Activated T-helper 17 cell treated with anti-CD3 and anti-CD28 coated beads, Interleukin-2, amount 50 U/mL, for 72 hours (primary cell): ENCODE measurements at regions not wholly inside any gene's neighbourhood (a gene's known extent, or its start where the extent isn't known, plus 50 kb on each side); places are given as distances from the start of the nearest gene placed in this dataset.

Source experiments
- ATAC-seq: fragments of 150-1000 bp; cut with Tn5 transposase; replicated peaks from 2 replicates; pipeline ENCODE4 v1.10.0; 2021; ENCODE audit warnings: mild to moderate bottlenecking, moderate library complexity
- H3K27ac Mint-ChIP-seq: one replicate; pipeline ENCODE4 v1.8.0; 2022; ENCODE audit warnings: mixed read lengths
- H3K27me3 Mint-ChIP-seq: one replicate; pipeline ENCODE4 v1.8.0; 2022; ENCODE audit warnings: mixed read lengths
- H3K36me3 Mint-ChIP-seq: one replicate; pipeline ENCODE4 v1.8.0; 2022; ENCODE audit warnings: low read depth, mild to moderate bottlenecking, mixed read lengths
- H3K4me1 Mint-ChIP-seq: one replicate; pipeline ENCODE4 v1.8.0; 2022; ENCODE audit warnings: mixed read lengths
- H3K4me3 Mint-ChIP-seq: one replicate; pipeline ENCODE4 v1.8.0; 2022; ENCODE audit warnings: mild to moderate bottlenecking, mixed read lengths
- H3K9me3 Mint-ChIP-seq: one replicate; pipeline ENCODE4 v1.8.0; 2022; ENCODE audit warnings: mixed read lengths

DNA sequence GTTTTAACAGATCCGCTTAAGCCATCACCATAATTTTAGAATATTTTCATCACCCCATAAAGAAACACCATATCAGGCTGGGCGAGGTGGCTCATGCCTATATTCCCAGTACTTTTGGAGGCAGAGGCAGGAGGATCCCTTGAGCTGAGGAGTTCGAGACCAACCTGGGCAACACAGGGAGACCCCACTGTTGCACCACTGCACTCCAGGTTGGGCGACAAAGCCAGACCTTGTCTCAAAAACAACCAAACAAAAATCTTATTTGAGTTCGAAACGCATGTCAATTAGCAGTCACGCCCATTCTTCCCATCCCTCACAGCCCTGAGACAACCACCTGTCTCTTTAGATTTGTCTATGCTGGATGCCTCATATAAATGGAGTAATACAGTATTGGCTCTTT lies 119.9 kb downstream of the KLF13 start:
- Mint-ChIP-seq H3K27ac (no peak overlapping the region), H3K36me3 (no peaks in the 10 kb centered on the region), H3K9me3 (no peaks in the 10 kb centered on the region), H3K27me3 (no peaks in the 10 kb centered on the region), H3K4me1 (peaks cover 16% of the 10 kb centered on the region), H3K4me3 (no peak overlapping the region)
- ATAC-seq, result no peak

DNA sequence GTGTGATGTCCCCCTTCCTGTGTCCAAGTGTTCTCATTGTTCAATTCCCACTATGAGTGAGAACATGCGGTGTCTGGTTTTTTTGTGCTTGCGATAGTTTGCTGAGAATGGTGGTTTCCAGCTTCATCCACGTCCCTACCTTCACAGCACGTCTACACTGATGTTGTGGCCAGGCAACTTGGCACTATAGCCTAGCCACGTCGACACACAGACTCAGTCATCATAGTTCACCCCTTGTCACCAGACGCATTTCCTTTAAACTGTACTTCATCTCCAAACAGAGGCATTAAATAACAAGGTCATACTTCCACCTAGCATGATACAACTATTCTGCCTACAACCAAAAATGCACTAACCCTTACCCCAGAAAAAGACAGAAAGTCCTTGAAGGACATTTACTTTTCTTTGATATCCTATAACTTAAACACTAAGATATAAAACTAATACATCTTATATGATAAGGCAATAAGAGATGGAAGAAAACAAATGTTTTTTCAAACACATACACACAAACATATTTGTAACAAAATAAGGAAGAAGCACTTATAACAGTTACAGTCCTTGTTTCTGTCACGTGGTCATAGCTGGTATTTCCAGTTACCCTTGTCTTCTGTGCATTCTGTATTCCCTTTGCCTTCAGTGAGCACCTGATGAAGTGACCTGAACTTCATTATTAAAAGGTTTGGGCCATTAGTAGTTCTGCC lies 121.4 kb downstream of the KLF13 start:
- H3K4me1 Mint-ChIP-seq, result peaks cover 12% of the 10 kb centered on the region
- no peaks in the 10 kb centered on the region for H3K27me3 Mint-ChIP-seq
- peak overlapping the region; percentile 49 for H3K27ac Mint-ChIP-seq
- no peaks in the 10 kb centered on the region for H3K9me3 Mint-ChIP-seq
- H3K4me3 Mint-ChIP-seq, result peak overlapping the region; percentile 28
- ATAC-seq, result no peak
- H3K36me3 Mint-ChIP-seq, result no peaks in the 10 kb centered on the region

DNA sequence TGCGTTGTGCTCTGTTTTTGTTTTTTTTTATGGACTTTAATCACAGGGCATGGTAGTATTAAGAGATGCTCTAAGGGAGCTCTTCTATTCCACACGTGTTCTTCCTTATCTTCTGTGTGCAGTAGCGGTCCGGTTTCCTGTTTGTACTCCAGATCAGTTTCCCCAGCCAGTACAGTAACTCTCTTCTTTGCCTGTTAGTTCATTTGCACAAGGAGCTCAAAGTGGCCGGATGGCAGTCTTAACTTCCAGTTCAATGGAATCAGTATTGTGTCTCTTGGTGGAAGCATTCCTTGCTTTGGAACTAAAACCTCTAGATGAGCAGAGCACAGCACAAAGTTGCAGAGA lies 122.0 kb downstream of the KLF13 start:
- no peaks in the 10 kb centered on the region for H3K27me3 Mint-ChIP-seq
- no peaks in the 10 kb centered on the region for H3K9me3 Mint-ChIP-seq
- H3K4me1 Mint-ChIP-seq, result peaks cover 16% of the 10 kb centered on the region
- no peak for ATAC-seq
- H3K4me3 Mint-ChIP-seq, result peak overlapping the region; percentile 28
- H3K27ac Mint-ChIP-seq, result peak overlapping the region; percentile 5
- H3K36me3 Mint-ChIP-seq, result no peaks in the 10 kb centered on the region

DNA sequence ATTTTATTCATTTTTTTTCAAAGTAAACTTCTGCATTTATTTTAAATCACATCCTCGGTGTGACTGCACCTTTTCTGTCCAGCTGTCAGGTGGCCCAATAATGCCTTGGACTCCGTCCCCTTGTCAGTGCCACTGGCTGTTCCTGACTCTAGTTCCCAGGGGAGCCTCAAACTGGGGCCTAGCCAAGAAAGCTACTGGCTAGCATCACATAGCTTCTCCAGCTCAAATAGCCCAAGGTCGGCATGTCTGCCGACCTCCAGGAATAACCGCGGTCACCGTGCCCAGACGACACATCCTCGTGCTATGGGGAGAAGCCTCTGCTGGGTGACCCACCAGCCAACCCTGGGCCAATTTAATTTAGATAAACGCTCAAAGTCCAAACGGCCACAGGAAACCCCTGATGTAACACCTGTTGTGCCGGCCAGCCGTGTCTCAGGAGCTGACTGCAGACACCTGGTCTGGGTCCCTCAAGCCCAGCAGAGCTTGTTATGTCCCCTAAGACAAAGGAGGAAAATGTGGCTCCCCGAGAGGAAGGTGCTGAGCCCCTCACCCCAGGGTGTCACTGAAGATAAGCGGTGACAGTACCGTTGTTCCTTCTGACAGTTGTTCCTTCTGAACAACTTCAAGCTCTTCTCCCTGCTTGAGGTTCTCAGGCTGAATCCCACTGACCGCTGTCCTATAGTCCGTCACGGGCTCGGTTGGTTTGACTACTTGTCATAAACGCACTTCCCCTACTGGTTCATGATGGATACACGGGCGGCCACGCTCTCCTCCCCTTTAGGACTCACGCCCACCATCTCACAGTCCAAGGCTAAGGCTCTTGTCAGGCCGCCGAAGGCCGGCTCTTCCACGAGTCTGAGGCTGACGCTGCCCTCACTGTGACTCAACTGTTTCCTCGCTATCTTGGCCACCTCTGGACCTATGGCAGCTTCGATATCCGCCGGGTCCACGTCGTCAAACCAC lies 126.2 kb downstream of the KLF13 start:
- Mint-ChIP-seq H3K27me3 (no peaks in the 10 kb centered on the region), H3K4me1 (peaks cover 14% of the 10 kb centered on the region), H3K9me3 (peaks cover 5% of the 10 kb centered on the region), H3K27ac (no peak overlapping the region), H3K36me3 (no peaks in the 10 kb centered on the region), H3K4me3 (no peak overlapping the region)
- ATAC-seq, result no peak

DNA sequence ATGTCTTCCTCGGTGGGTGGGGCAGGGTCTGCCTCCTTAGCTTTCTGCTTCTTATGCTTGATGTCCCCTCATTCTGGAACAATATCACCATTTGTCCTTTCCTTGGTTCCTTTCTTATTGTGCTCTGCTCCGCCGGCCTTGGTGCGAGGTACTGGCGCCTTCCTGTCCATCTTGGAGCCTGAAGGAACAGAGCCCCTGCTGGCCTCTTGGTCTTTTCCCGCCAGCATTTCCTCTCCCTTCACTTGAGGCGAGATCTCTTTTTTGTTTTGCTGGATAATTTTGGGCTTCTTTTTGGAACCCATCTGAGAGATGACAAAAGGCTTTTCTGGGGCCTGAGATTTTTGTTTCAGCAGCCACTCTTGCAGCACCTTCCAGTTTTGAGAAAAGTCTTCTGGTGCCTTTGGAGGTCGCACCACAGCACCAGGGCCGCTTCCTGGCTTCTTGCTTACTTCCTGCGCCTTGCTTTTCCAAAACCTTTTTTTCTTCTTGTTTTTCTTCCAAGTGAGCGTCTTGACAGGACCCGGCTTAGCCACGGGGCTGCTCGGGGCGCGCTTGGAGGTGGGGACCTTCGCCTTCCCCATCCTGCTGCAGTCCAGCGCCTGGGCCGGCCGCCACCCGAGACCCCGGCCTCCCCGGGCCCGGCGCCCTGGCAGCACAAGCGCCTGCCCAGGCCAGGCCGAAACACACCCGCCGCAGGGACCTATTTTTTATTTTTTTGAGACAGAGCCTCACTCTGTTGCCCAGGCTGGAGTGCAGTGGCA lies 127.1 kb downstream of the KLF13 start:
- Mint-ChIP-seq H3K4me1 (peaks cover 15% of the 10 kb centered on the region), H3K4me3 (no peak overlapping the region), H3K27me3 (no peaks in the 10 kb centered on the region), H3K9me3 (peaks cover 5% of the 10 kb centered on the region), H3K27ac (no peak overlapping the region), H3K36me3 (no peaks in the 10 kb centered on the region)
- no peak for ATAC-seq

DNA sequence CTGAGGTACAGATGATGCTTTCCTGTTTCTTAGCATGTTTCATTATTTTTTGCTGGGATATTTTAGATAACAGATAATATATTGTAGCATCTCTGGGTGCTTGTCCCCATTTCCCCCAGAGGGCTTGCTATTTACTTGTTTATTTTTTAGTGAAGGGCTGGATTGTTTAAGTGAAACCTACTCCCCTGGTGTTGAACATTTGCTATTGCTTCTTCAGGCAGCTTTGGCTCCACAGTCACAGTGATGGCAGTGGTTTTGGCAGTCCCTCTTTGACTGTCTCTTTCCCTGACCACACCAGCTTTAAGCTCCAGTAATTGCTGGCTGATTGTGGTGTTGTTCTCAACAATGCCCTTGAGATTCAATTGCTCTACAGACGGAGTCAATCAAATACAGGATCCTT lies 128.9 kb downstream of the KLF13 start:
- Mint-ChIP-seq H3K27me3 (no peaks in the 10 kb centered on the region), H3K27ac (no peak overlapping the region), H3K4me3 (no peak overlapping the region), H3K36me3 (no peaks in the 10 kb centered on the region), H3K4me1 (peaks cover 24% of the 10 kb centered on the region), H3K9me3 (peaks cover 5% of the 10 kb centered on the region)
- ATAC-seq, result no peak

DNA sequence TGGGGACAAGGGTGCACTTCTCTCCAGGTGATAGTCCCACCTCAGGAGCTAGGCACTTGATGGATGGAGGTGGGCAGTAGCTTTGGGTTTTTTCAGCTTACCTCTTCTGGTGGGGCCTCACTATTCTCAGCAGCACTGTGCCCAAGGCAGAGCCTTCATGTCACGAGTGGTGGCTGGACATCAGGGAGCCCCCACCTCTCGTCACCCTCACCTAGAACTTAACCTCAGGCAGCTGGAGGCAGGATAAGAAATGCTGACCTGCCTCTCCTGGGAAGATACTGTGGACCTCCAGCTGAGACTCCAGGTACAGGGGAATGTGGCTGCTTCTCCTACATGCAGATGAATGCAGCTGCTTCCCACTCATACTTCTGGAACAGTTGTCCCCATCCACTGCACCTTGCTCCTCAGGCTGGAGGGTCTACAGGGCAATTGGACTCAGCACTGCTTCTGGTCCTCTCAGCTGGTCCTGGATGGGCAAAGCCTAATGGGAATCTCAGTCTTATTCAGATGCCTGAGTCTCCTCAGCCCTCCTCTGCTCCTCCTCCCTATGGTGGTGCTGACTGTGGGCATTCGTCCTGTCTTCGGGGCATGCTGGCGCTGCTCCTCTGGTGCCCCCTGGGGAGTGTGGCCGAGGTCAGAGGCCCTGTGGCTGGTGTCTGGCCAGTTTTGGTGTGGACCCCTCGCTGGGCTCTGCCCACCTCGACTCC lies 129.9 kb downstream of the KLF13 start:
- H3K36me3 Mint-ChIP-seq, result no peaks in the 10 kb centered on the region
- no peak for ATAC-seq
- H3K9me3 Mint-ChIP-seq, result peaks cover 5% of the 10 kb centered on the region
- peaks cover 28% of the 10 kb centered on the region for H3K4me1 Mint-ChIP-seq
- H3K4me3 Mint-ChIP-seq, result no peak overlapping the region
- no peaks in the 10 kb centered on the region for H3K27me3 Mint-ChIP-seq
- no peak overlapping the region for H3K27ac Mint-ChIP-seq

DNA sequence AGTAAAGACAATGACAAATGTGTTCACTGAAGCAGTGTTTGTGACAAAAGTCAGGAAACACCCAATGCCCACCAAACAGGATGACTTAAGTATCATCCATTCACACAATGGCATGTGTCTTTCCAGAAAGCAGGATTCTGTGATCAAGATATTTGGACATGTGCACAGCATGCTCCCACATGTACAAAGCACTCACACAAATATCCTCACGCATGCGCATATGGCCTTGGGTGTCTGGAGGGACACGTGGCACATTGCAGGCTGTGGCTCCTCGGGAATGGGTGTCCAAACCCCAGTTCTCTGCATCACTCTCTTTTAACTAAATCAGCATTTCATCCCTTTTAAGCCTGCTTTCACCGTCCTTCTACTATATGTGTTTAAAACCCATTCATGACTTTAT lies 130.5 kb downstream of the KLF13 start:
- ATAC-seq, result no peak
- Mint-ChIP-seq H3K4me3 (no peak overlapping the region), H3K4me1 (peaks cover 28% of the 10 kb centered on the region), H3K27me3 (no peaks in the 10 kb centered on the region), H3K36me3 (no peaks in the 10 kb centered on the region), H3K9me3 (peaks cover 5% of the 10 kb centered on the region), H3K27ac (no peak overlapping the region)

DNA sequence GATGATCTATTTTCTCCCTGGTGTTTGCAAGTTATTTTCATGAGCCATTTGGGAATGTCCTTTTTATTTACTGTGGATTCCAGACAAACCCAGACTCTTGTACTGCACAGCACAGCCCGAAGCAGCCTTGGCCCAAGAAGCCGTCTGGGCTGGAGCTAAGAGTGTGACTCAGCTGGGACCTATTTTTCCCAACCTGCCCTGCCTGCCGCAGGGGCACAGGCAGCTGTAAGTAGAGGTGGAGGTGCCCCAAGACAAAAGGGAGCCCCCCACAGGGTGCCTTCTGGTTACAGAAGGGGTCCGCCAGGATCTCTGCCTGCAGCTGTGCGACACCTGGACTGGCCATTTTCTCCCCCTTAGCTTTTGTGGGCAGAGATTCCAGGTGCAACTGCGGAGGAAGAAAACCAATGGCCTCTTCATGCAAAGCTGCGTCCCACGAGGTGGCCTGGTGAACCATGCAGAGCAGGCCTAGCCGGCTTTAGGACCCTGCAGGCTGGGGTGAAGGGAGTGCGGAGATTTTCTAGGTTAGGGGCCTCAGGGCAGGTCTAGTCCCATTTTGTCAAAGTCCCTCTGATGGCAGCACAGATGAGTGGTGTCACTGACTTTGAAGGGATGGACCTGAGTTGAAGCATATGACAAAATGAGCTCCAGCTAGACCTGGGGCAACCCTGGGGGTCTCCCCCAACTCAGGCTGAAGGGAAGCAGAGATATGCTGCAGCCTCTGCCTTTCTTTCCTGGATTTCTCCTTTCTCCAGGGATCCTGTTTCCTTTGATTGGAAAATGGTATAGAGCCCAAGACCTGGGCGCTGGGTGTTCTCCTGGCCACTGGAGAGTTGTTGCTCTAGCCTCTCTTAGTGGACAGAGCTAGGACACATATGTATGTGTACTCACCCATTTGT lies 131.2 kb downstream of the KLF13 start:
- H3K27me3 Mint-ChIP-seq, result no peaks in the 10 kb centered on the region
- peak overlapping the region; percentile 74 for H3K4me3 Mint-ChIP-seq
- peaks cover 5% of the 10 kb centered on the region for H3K9me3 Mint-ChIP-seq
- H3K36me3 Mint-ChIP-seq, result no peaks in the 10 kb centered on the region
- peaks cover 28% of the 10 kb centered on the region for H3K4me1 Mint-ChIP-seq
- ATAC-seq, result no peak
- H3K27ac Mint-ChIP-seq, result peak overlapping the region; percentile 77

DNA sequence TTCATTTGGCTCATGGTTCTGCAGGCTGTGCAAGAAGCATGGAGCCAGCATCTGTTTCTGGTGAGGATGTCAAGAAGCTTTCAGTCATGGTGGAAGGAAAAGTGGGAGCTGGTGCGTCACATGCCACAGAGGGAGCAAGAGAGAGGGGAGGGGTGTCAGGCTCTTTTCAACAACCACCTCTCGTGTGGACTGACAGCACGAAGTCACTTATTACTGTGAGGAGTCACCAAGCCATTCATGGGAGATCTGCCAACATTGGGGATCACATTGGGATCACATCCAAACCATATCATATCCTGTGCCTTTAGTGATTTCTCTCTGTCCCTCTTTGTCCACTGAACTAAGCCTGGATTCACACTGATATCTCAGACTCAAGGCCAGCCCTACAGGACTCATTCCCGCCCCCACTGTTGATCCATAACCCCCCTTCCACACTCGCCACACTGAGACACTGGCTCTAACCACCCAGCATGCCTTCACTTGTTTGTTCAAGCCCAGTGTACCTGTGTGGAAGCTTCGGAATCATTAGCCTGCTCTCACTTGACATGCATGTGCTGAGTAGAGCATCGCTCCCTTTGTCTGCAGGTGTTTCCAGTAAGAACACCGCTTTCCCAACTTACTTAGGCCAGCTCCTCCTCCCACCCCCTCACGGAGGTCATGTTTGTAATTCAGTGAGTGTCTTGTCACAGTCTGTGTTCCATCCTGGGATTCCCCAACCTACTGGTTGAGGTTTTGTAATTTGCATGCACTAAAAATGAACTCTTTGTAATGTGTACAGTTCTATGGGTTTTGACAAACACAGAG lies 132.2 kb downstream of the KLF13 start:
- peak; percentile 98 for ATAC-seq
- no peaks in the 10 kb centered on the region for H3K27me3 Mint-ChIP-seq
- peak overlapping the region; percentile 77 for H3K27ac Mint-ChIP-seq

DNA sequence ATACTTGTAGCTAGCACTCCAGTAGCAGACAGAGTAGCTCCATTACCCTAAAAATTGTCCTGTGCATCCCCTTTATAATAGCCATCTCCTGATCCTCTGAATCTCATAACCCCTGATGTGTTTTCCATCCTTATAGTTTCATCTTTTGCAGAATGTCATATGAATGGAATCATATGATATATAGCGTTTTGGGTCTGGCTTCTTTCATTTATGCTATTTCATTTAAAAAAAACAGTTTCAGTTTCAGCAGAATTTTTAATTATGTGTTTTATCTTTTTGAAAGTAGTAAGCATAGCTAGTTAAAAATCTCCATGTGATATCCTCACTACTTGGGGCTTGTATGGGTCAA lies 132.7 kb downstream of the KLF13 start:
- Mint-ChIP-seq H3K27me3 (no peaks in the 10 kb centered on the region), H3K4me3 (peak overlapping the region; percentile 74), H3K27ac (peak overlapping the region; percentile 77), H3K36me3 (no peaks in the 10 kb centered on the region), H3K9me3 (peaks cover 5% of the 10 kb centered on the region), H3K4me1 (peaks cover 23% of the 10 kb centered on the region)
- ATAC-seq, result no peak

More for the DNA sequence above, 132.2 kb downstream of the KLF13 start:
- peaks cover 5% of the 10 kb centered on the region for H3K9me3 Mint-ChIP-seq
- peak overlapping the region; percentile 74 for H3K4me3 Mint-ChIP-seq
- H3K36me3 Mint-ChIP-seq, result no peaks in the 10 kb centered on the region
- peaks cover 23% of the 10 kb centered on the region for H3K4me1 Mint-ChIP-seq

DNA sequence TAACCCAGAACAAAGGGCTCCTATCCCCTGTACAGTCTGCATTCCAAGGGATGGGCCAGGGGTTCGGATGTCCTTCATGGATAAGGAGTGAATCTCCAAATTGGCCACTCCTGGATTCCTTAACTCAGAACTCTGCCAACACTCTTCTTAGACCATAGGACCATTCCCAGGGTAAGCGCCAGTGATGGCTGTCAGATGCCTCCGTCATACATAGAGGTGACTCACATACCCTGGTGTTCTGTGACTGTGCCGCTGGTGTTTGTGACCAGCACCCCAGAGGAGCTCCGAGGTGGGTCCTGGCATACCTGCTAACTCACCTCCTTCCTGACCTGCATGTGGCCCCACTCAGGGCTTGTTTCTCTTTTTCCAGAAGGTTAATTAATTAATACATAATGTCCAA lies 134.7 kb downstream of the KLF13 start:
- no peaks in the 10 kb centered on the region for H3K9me3 Mint-ChIP-seq
- H3K36me3 Mint-ChIP-seq, result no peaks in the 10 kb centered on the region
- H3K27ac Mint-ChIP-seq, result no peak overlapping the region

More for the DNA sequence above, 134.7 kb downstream of the KLF13 start:
- Mint-ChIP-seq H3K27me3 (no peaks in the 10 kb centered on the region), H3K4me1 (peaks cover 19% of the 10 kb centered on the region), H3K4me3 (no peak overlapping the region)
- no peak for ATAC-seq
